HG03354 (cell line): ENCODE measurements at regions not wholly inside any gene's neighbourhood (a gene's known extent, or its start where the extent isn't known, plus 50 kb on each side); places are given as distances from the start of the nearest gene placed in this dataset.

Experiments
- ATAC-seq: cut with Tn5 transposase; IDR thresholded peaks from one replicate; pipeline ENCODE4 v1.9.1; 2021; ENCODE audit warnings: mild to moderate bottlenecking; ENCODE audit not compliant: unreplicated experiment, poor library complexity, severe bottlenecking

GRCh38 chr1:5664906-5665875 is 327.0 kb downstream of the NPHP4 start:
- no peak for ATAC-seq

GRCh38 chr1:5664081-5664768 is 328.0 kb downstream of the NPHP4 start:
- ATAC-seq = no peak

DNA sequence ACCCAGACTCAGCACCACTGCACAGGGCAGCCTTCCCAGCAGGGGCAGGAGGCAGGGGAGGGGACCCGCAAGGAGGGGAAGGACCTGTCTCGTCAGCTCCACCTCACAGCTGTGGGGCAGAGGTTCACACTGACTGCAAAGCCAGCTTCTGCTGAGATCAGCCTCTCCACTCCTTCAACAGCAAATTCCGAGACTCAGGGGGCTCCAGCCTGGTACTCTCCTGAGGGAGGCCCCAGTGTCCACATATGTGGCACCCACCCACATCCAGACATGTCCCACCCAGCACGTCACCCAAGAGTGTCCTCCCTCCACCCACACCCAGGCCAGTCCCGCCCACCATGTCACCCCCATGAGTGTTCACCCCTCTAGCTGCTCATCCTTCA is 329.5 kb downstream of the NPHP4 start:
- no peak for ATAC-seq

GRCh38 chr1:5662086-5662743 is 330.0 kb downstream of the NPHP4 start:
- ATAC-seq = no peak

GRCh38 chr1:5661196-5662085 is 330.8 kb downstream of the NPHP4 start:
- ATAC-seq = no peak

DNA sequence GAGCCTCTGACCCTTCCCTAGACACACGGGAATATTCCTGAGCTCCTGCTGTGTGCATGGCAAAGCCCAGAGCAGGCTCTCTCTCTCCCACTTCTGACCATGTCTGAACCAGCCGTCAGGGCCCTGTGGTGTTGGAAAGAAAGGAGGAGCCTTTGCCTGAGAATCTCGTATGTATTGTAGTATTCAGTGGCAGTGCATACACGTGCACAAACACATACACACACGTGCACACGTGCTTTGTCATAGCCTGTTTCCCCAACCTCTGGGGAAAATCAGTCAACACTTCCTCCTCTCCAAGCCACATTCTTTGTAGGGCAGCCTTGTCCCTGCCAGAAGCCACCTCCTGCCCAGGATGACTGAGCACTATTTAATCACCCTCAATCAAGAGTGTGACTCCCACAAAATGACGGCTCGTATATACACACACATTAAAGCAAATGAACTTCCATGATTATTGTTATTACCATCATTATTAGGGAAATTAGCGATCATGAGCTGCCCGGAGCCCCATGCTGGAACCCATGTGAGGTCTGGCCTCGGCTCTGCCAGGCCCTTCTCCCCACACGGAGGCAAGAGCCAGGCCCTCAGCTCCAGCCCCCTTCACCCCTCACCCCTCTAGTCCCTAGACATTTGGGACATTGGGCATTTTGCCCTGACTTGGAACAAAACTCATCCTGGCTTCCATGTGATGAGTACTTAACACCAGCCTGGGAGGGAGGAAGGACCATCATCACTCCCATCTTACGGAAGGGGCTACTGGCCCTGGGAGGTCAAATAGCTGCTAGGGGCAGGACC is 331.9 kb downstream of the NPHP4 start:
- no peak for ATAC-seq

DNA sequence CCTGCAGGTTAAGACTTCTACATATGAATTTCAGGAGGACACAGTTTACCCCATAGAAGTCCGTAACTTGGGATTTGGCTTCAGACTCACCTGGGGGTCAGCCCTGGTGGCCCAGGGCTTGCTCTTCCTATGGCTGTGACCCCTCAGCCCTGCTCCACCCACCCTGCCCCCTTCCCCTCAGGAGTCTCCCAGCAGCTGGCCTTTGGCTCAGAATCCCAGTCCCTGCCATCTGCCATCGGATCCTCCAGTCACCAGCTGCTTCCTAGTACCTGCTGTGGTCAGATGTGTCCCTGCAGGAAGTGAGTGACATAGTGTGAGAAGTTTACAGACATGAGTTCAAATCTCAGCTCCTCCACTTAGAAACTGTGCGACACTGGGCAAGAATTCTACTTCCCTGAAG is 332.6 kb downstream of the NPHP4 start:
- no peak for ATAC-seq

- no peak for ATAC-seq
Measured at GRCh38 chr1:5658340-5659316, 333.6 kb downstream of the NPHP4 start.

DNA sequence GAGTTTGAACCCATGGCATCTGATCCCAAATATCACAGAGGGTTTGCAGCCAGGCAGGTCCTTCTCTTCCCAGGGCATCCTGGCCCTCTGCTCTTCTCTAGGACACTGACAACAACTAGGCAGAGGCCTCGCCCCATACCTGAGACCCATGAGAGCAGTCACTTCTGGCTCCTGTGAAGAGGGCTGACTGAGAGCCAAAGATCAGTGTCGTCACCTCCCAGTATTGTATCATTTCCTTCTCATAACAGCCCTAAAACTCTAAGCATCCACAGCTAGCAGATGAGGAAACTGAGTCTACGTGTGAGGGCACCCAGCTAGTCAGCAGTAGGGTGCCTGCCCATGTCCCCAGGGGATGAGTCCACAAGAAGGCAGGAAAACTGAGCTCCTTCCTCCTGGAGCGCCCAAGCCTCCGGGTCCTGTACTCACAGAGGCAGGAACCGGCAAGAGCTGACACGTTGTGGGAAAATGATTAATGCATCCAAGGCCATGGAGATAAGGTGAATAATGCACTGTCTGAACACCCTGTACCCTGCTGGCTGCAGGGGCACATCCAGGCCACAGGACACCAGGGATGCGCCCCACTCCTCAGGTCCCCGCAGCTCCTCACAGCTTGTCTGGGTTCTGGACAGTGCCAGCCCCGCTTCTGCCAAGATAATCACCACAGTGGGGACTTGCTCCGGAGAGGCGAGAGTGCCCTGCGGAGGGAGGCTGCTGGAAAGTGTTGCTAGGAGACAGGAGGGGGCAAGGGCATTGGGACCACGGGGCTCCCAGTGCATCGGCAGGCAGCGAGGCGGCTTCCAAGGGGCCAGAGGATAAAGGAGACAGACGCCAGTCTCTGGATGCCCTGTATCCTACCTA is 340.0 kb downstream of the NPHP4 start:
- no peak for ATAC-seq

DNA sequence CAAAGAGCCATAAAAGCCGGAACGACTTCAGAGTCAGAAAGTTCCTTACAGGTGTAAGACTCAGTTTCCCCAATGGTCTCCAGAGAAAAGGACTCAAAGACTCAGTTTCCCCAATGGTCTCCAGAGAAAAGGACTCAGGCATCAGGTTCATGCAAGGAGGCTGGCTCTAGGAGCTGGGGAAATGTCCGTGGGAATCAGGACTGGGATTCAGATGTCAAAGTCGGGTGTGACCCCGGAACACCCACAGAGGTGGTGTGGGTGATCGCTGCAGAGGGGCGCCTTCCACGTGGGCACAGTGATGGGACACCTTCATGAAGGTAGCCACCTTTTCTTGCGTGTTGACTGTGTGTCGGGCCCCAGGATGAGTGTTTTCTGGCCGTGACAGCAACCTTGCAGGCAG is 340.8 kb downstream of the NPHP4 start:
- no peak for ATAC-seq

GRCh38 chr1:5651027-5651410 is 341.2 kb downstream of the NPHP4 start:
- ATAC-seq = no peak

- no peak for ATAC-seq
Measured at GRCh38 chr1:5650283-5651026, 341.8 kb downstream of the NPHP4 start.

- no peak for ATAC-seq
Measured at GRCh38 chr1:5649795-5650194, 342.4 kb downstream of the NPHP4 start.

DNA sequence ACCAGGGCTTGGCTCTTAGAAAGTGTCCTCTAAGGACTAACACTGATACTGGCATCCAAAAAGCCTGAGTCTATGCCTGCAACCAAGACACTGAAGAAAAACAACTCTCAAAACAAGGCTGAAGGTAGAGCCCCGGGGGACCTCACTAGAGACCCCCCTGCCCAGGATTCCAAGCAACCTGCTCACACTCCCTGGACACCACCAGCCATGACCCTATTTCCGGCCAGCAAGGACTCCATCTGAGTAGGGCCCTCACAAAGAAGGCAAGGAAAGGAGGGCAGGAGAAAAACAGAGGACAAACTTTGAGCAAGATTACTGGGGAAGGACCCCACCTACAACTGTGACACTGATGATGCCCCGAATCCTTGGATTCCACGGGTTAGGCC is 343.1 kb downstream of the NPHP4 start:
- ATAC-seq = no peak

GRCh38 chr1:5648410-5649165 is 343.6 kb downstream of the NPHP4 start:
- ATAC-seq = no peak

DNA sequence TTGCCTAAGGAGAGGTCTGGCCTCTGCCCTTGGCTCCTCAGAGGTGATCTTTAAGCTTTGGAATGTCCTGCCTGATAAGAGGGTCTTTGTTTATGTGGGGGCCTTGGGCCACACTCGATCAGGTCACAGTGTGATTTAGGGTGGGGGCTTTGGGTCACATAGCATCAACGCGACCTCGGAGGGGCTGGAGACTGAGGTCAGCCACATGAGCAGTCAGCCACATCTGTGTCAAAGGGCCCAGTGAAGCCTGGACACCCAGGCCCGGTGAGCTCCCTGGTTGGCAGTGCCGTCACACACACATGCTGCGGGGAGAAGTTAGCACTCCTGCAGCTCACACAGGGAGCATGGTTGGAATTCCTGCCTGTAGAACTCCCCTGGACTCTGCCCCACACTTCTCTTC is 345.0 kb downstream of the NPHP4 start:
- no peak for ATAC-seq
